GM12872 (cell line): ENCODE measurements at regions not wholly inside any gene's neighbourhood (a gene's known extent, or its start where the extent isn't known, plus 50 kb on each side); places are given as distances from the start of the nearest gene placed in this dataset.

Experiments
- TF ChIP-seq, protein P1 (sequence below): IDR thresholded peaks from 3 replicates; pipeline ENCODE4 v1.5.1; 2011; ENCODE audit warnings: low read depth, mild to moderate bottlenecking, low read length, moderate library complexity; ENCODE audit not compliant: insufficient read depth

GRCh38 chr17:14772776-14773175 lies 471.9 kb downstream of the HS3ST3B1 start:
- TF ChIP-seq, protein P1, sequence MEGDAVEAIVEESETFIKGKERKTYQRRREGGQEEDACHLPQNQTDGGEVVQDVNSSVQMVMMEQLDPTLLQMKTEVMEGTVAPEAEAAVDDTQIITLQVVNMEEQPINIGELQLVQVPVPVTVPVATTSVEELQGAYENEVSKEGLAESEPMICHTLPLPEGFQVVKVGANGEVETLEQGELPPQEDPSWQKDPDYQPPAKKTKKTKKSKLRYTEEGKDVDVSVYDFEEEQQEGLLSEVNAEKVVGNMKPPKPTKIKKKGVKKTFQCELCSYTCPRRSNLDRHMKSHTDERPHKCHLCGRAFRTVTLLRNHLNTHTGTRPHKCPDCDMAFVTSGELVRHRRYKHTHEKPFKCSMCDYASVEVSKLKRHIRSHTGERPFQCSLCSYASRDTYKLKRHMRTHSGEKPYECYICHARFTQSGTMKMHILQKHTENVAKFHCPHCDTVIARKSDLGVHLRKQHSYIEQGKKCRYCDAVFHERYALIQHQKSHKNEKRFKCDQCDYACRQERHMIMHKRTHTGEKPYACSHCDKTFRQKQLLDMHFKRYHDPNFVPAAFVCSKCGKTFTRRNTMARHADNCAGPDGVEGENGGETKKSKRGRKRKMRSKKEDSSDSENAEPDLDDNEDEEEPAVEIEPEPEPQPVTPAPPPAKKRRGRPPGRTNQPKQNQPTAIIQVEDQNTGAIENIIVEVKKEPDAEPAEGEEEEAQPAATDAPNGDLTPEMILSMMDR: no peak

- TF ChIP-seq, protein P1: no peak
Observed at GRCh38 chr17:14771543-14771942, 470.7 kb downstream of the HS3ST3B1 start.

- TF ChIP-seq, protein P1: no peak
Observed at GRCh38 chr17:14768923-14769322, 468.0 kb downstream of the HS3ST3B1 start.

- TF ChIP-seq, protein P1: no peak
Observed at GRCh38 chr17:14762736-14763479, 462.0 kb downstream of the HS3ST3B1 start.

DNA sequence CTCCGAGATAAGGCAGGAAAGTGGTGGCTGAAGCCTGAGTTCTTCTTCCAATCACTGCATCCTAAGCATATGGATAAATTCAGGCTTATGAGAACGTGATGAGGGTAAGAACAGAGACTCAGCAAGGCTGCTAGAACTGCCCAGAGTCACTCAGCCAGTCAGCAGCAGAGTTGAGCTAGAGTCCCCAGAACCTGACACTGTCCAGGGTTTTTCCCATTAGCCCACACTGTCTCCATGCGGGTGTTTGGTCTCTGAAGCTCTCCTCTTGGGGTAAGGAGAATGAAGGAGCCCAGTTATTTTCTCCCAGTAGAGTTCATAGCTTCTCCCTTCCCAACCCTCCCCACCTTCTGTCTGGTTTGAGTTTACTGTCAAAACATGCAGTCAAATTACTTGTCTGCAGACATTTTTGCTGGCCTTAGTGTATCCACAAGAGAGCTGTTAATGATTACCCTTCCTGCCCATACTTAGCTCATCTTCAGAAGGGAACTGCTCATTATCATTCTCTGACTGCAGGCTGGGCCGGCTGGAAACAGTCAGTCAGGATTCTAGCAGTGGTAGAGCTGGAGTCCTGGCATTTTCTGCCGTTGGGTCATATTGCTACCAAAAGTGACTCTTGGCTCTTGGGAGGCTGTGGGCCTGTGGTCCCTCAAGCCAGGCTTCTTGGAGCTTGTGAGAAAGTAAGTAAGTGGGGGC lies 460.0 kb downstream of the HS3ST3B1 start:
- TF ChIP-seq, protein P1: no peak

DNA sequence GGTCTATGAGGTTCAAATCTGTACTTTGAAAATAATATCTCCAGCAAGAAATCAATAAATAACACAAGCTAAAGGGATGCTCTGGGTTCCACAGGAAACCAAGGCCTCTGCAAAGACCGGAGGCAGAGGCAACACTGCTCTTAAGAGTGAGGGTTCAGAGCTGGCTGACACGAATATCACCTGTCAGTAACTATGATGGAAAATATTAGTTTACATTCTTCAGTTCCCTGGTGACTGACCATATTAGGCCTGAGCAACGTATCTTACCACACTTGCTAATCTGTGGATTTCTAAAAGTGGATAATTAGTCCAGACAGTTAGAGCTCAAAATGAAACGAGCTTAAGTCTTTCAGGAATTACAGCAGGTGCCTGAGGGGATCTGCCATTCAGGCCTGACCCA lies 459.3 kb downstream of the HS3ST3B1 start:
- TF ChIP-seq, protein P1: no peak

DNA sequence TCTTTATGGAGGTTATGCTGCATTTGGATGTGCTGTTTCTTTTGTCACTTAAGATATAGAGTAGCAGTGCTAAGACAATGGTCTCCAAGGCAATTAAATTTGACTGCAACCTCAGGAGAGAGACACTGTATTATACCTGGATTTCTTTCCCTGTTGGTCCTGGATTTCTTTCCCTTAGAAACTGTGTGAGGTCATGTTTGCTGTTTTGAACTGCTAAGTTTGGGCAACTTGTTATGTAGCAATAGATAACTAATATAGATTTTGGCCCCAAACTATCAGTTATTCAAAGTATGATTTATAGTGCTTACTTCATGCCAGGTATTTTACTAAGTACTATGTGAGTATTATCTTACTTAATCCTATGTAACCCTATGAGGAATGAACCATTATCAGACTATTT lies 458.4 kb downstream of the HS3ST3B1 start:
- TF ChIP-seq, protein P1: no peak
